GM21367 (cell line): ENCODE measurements at regions not wholly inside any gene's neighbourhood (a gene's known extent, or its start where the extent isn't known, plus 50 kb on each side); places are given as distances from the start of the nearest gene placed in this dataset.
A peak's percentile ranks its signal among the peaks of the same experiment; 100 is the strongest.

Experiments used
- ATAC-seq: cut with Tn5 transposase; IDR thresholded peaks from one replicate; pipeline ENCODE4 v1.9.1; 2021; ENCODE audit not compliant: unreplicated experiment

DNA sequence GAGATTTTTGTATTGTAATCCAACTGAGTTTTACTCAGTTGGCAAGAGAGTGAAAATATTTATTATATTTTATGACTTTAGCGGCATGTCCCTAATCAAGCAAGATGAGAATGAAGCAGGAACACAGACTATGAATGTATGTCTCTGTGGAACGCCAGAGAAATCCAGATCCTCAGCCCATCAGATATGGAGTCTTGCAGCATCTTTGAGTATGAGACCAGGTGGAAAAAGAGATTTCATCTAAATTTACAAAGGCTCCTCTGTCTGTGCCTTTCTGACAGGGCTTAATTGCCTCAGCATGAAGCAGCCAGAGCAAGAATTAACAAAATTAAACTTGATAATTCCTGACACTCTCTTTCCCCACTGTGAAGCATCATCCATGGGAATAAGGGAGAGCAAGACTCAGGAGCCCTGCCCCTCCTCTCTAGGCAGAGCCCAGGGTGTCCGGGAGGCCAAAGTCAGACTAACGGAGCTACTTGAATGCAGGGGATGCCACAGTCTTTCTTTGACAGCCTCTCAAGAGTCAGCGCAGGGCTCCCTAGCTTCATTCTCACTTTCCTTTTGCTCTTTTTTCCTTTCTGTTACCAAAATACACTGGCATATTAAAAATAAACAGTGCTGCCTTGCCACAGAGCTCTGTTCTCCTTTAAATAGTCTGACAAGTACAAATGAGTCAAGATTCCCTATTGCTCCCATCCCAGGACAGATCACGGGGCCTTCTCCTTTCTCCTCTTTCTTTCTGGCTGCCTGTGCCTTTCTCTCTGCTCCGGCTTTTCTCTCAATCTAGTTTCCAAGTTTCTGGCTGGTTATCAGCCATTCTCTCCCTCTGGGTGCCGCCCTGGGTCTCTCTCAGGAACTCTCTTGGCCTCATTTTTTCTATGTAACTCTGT, 132.2 kb upstream of the INHBA start:
- no peak for ATAC-seq

DNA sequence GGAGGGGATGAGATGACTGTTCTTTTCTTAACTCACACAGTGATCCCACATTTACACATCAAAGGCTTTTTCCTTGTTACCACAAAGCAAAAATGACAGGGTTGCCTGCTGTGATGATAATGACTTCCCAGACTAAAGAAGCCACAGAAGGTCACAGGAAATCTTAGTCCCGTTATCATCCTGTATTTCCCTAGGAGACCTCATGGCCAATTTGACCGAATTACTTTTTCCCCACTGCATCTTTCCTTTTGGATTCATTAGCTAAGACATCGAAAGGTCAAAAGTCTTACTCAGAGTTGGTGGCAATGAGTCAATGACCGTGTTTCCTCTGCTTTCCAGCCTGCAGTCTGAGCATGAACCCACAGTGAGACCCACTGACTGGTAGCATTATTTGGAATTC, 130.1 kb upstream of the INHBA start:
- ATAC-seq, result no peak

DNA sequence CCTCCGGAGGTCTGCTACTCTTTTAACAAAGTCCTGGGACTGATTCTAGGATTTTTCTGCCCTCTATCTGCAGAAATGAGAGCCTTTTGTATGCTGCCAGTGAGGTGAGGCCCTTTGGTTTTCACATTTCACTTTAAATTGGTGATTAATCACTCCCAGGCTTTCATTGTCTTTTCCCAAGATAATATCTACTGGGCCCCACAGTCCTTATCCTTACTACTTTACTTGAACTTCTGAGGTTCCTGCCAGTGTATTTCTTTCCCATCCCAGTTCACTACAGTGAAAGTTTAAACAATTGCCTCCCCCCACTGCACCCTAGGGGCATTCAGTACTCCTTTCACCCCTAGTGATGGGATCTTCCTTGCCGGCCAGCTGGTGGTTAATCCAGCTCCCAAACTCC, 127.4 kb upstream of the INHBA start:
- no peak for ATAC-seq

DNA sequence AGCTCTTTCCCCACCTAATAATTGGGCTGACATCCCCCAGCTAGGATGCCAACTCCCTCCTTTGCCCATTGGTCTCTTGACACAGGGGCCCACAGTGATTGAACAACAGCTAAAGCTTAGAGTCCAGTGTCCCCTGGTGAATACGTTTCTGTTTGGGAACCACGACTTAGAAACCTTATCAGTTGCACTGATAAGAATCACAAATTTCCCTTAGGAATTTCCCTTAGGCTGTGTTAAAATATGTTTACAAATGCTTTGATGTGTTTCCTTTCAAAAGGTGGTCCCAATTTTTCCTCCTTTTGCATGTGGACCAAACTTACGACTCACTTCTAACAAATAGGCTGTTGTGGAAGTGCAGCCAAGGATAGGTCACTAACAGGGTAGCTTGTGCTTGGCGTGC, 126.0 kb upstream of the INHBA start:
- no peak for ATAC-seq

DNA sequence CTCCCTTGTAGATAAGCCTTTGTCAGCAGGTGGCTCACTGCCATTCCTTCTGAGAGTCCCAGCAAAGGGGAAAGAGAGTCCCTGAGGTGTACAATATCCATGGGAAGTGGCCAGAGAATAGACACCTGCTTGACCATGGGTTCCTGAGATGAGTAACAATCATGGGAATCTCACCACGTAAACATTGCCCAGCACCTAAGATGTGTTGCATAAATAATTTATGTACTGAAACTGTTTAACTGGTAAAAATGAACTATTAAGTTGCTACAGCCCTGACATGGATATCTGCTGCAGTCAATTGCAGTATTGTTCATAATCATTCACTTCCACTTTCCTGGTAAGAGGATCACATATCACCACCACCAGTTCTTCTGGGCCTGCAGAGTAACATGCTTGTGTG, 123.8 kb upstream of the INHBA start:
- ATAC-seq, result no peak

DNA sequence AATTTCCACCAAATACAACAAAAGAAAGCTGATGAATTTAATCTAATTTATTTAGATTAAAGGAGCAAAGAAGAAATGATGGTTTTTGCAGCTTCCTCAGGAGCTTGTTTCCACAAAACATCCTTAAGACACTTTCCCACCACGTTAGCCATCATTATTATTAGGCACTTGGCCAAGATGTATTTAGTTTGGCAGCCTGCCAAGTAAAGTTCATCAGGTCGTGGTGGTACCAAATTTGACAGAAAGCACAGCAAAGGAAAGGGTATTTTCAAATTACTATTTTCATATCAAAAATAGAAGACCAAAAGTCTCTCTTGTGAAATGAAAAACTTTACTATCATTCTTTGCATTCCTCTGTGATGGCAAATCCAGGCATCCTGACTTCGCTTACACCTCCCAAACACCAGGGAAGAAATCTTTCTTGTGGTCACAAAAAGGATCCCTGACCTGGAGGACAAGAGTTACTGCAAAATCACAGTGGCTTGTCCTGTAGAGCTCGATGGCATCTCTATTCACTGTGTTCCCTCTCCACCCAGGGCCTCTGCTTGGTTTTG, 123.1 kb upstream of the INHBA start:
- ATAC-seq, result no peak

DNA sequence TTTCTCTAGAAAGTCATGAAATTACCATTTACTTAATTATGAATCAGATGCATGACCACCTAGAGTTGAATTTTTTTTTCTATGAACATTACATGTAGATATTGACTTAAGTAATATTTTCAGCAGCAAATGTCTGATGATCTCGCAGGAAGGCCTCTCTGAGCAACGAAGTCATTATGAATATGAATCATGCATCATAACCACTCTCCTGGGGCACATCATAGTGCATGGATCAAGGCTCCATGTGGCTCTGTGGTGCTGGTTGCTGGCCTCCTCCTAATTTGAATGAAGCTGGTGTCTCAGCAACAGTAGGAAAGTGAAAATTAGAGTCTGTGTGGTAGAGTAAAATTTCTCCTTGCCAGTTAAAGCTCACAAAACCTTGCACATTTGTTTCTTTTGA, 121.4 kb upstream of the INHBA start:
- peak; percentile 58 for ATAC-seq

DNA sequence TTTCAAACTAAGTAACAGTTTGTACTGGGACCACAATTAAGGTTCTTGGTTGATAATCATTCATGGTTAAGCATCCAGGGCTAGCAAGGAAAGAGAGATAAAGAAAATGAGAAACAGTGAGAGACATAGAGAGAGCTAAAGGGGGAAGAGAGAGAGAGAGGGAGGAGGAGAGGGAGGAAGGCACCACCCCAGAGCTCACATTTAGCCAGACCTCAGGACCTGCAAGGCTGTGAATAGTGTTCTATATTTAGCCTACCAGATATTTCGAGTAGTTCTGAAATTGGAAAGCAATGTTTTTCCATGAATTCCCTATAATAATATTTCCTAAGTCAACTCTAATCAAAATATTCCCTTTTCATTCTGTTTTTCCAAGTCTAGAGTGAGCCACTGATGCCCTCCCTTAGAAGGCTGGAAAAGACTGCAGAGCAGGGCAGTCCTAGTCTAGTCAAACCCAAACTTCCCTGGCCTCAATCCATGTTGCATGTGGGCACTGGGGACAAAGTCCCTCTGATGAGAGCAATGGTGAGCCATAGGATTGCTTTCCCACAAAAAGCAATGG, 119.4 kb upstream of the INHBA start:
- no peak for ATAC-seq

DNA sequence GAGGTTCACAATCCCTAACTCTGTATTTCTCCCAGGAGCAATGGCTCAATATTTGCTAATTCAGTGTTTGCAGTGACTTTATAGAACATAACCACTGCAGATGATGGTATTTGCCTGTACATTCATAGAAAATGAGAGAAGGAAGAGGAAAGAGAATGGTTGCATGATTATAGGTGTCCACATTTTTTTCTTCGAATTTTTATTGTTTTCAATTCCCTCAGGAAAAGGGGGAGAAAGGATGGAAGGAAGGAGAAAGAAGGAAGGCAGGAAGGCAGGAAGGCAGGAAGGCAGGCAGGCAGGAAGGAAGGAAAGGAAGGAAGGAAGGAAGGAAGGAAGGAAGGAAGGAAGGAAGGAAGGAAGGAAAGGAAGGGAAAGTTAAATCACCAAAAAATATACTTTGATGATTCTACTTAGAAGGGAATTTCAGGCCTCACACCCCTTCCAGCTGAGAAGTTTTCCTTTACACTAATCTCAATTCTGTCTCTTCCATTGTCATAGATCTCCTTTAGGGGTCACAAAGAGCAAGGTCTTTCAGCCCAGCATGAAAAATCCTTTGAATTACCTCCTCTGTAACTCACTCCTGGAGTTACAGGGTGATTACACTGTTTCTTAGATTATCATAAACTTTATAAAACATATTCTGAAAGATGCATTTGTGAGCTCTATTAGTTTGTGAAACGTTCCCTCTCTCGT, 118.8 kb upstream of the INHBA start:
- ATAC-seq, result no peak

DNA sequence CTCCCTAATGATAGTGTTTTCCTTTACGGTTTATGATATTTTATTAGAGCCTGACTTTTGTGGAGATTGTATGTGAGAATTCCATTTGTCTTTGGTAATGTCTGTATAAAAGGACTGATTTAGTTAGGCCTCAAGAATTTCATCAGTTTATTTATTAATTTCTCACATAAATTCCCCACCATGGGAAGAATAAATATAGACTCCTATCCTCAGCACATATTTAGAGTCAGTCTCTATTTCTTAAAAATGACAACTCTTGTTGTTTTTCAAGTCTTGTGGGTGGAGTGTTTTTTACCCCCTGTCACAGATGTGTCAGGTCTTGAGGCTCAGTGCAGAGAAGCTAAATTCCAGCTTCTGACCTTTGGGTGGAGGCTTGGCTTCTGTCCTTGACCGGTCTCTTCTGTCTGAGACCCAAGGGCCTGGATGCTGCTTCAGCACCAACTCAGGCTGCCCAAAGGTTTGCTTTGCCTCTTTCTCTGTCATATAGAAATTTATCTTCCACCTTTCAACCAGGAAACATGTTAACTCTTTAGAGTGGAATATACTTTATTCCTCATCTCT, 117.3 kb upstream of the INHBA start:
- no peak for ATAC-seq

DNA sequence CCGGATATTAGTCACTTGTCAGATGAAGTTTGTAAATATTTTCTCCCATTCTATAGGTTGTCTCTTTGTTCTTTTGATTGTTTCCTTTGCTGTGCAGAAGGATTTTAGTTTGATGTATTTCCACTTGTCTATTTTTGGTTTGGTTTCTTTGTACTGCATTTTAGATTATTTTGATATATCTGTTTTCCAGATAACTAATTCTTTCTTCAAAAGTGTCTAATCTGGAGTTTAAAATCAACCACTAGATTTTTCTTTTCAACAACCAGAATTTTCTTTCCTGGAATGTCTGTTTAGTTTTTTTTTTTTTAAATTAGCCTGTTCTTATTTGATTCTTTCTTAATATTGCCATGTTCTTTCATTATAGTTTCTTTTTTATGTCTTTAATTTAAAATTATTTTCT, 116.8 kb upstream of the INHBA start:
- ATAC-seq, result no peak

DNA sequence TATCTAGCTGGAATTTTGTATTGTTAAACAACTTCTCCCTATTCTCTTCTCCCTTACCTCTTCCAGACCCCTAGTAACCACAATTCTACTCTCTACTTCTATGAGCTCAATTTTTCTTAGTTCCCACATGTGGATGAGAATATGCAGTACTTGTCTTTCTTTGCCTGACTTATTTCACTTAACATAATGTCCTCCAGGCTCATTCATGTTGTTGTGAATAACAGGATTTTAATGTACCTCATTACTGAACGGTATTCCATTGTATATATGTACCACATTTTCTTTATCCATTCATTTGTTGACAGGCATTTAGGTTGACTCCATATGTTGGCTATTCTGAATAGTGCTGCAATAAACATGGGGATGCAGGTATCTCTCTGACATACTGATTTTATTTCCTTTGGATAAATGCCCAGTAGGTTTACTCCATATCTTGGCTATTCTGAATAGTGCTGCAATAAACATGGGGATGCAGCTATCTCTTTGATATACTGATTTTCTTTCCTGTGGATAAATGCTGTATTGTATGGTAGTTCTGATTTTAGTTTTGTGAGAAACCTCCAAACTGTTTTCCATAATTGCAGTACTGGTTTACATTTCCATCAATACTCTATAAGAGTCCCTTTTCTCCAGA, 116.0 kb upstream of the INHBA start:
- no peak for ATAC-seq

DNA sequence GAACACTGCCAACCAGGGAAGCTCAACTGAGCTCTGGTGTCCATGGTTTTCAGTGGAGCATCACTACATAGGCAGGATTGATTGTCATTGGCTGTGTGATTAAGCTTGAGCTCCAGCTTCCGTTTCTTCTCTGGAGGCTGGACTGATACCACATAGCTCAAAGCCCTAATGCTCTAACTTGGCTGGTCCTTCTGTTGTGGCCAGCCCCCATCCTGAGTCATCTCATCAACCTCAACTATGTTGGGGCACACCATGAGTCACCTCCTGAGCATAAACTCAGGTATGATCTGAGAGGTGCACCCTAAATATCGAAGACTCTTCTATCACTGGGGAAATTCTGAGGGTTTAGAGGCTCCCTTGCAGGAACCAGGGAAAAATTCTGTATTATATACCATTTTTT, 114.5 kb upstream of the INHBA start:
- no peak for ATAC-seq

DNA sequence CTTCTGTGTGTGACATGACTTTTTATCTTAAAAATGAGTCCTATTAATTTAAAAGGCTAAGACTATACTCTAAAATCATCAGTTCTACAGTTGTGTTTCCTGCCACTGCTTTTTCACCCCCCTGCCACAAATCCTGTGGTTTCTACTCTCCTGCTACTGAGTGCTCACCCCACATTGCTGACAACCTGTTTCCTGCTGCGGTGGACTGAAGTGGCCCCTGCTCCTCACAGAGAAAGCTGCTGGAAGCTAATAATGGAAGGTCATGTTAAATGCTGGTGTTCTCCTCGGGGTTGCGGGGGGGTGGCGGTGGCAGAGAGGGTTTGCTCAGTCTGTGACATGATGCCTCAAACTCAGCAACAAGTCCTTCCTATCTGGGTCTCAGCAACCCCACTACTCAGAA, 113.2 kb upstream of the INHBA start:
- ATAC-seq, result peak; percentile 48

DNA sequence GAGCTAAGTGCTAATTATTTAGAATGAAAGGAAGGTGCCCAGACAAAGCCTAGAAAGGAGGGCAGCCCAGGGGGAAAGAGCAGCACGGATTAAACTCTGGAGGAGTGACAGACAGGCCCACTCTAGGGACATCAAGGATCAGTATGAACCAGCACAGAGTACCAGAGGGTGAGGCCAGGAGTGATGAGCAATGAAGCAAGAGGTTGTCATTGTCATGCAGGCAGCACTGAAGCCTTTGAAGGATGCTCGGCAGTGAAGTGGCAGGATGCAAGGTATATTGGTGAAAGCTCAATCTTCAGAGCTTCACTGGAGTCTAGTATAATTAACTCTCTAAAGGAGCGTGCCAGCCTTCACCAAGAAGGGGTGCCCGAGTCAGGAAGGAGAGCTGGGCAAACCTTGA, 112.0 kb upstream of the INHBA start:
- ATAC-seq, result no peak

DNA sequence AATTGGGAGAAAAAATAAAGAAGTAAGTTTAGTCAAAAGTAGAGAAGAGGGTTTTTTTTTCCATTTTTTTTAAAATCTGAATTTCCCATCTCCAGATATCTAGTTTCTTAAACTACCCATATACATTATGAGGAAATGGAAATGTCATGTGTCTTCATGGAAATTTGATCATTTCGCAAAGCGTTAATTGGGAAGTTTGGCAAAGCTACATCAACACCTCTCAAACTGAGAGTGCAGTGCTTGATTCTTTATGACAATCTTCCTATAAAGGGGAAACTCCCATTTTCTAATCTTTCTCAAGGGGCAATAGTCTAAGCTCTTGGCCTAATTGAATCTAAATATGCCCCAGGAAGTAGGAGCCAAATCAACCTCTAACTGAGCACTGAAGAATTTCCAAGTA, 110.4 kb upstream of the INHBA start:
- ATAC-seq, result no peak

DNA sequence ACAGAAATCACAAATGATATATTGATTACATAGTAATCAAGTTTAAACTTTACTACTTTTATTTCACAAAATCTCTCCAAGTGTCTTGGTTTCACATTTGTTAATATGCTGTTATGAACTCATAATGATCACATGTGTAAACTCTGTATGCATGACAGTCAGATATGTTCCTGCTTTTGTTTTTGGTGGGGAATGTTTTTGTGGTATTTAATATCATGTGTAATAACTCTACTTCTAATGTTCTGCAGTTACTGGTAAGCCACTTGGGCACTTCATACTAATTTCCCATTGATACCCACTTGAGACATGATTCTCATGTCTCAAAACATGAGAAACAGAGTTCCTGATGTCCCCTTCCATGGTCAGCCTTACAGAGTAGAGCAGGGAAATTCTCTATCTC, 109.1 kb upstream of the INHBA start:
- ATAC-seq, result no peak

DNA sequence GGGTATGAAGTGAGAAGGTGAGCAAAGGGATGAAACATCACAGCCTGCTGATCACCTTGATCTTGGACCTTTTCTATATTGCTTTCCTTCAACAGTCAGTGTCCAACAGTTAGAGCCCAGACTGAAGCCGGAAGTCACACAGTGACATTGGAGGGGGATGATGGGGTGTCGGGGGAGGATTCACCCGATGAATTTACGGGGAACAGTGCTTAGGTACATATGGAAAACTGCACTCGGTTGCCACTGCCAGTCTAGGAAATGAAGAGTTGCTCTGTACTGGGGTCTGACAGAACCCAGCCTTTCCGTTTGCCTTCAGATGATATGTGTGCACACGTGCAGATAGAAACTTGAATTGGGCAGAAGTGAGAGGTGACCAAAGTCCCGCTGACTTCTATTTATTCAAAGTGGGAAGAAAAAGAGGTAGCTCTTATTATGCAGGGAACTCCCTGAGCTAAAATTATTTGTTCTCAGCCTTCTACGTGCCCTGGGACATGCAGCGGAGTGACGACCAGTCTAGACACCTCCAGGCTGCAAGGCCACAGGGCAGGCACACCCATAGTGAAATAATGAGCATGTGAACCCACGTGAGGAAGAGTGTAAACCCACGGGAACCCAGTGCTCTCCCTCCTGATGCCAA, 107.2 kb upstream of the INHBA start:
- ATAC-seq, result peak; percentile 93

DNA sequence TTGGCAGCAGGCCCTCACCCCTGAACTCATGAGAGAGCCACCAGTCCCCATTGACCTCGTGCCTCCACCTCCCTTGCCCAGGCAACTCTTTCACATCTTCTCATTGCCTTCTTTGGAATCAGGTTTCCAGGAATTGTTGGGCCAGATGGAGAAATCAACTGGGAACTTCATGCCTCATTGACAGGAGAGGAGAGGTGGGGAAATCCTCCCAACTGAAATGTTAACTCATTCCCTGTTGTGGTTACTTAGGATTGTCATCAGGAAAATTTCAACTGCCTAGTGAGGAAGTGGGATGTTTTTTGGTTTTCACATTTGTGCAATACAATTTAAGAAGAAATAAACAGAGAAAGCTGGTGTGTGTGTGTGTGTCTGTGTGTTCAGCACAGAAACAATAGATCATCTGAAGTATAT, 106.6 kb upstream of the INHBA start:
- ATAC-seq, result no peak

DNA sequence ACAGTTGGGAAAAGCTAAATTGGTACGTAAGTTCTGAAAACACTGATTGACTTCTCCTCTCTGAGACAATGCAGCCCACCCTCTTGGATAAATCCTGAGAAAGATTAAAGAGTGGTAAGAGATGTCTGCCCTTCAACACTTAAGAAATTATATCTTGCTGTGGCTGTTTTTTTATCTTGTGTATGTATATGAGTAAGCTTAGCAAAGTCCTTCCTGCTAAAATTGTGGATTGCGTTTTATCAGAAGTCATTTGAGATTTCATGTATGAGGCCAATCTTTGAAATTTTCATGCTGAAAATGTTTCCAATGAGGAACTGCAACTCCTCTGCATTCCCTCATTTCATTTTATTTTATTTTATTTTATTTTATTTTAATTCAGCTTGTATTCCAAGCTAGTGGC, 106.2 kb upstream of the INHBA start:
- ATAC-seq, result no peak

DNA sequence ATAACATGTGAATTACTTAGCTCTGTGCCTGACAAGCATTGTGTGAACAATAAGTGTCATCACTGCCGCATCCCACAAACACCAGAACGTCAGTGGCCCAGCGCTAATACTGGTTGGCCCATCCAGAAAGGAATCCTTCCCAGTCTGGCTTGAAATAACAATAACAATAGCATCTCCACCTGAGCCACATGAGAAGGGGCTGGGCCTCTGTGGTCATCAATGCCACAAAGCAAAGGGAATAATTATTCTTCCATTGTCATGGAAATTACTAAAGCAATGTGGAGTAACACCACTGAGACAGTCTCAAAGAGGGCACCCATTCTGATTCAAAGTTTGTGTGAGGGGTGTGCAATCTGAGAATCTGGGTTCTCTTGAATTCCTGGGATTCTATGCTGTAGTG, 105.7 kb upstream of the INHBA start:
- no peak for ATAC-seq
